CD1c-positive myeloid dendritic cell (primary cell): ENCODE measurements at regions not wholly inside any gene's neighbourhood (a gene's known extent, or its start where the extent isn't known, plus 50 kb on each side); places are given as distances from the start of the nearest gene placed in this dataset.
"Not testable (repeated sequence)": the region's sequence is repeated elsewhere in the genome, so short reads cannot be mapped to it uniquely, and the experiment has no call there.

Experiments used
- DNase-seq: peaks from one replicate; pipeline ENCODE4 v3.0.0-alpha.2; 2016; ENCODE audit errors: extremely low spot score

GRCh38 chr5:54821445-54822323 is 163.7 kb downstream of the ESM1 start:
- DNase-seq: no peak

GRCh38 chr5:54820346-54821134 is 164.9 kb downstream of the ESM1 start:
- DNase-seq: no peak

GRCh38 chr5:54807421-54807820 is 178.0 kb downstream of the ESM1 start:
- DNase-seq: no peak

- DNase-seq: no peak
Measured at GRCh38 chr5:54804521-54804920, 180.9 kb downstream of the ESM1 start.

GRCh38 chr5:54804086-54804485 is 181.3 kb downstream of the ESM1 start:
- no peak for DNase-seq

- no peak for DNase-seq
Measured at GRCh38 chr5:54803471-54804011, 181.9 kb downstream of the ESM1 start.

- no peak for DNase-seq
Measured at GRCh38 chr5:54799645-54800044, 185.7 kb downstream of the ESM1 start.

- DNase-seq: no peak
Measured at GRCh38 chr5:54795777-54796176, 189.6 kb downstream of the ESM1 start.

- no peak for DNase-seq
Measured at GRCh38 chr5:54795284-54795683, 190.1 kb downstream of the ESM1 start.

- no peak for DNase-seq
Measured at GRCh38 chr5:54794135-54794975, 191.0 kb downstream of the ESM1 start.

GRCh38 chr5:54793468-54794134 is 191.8 kb downstream of the ESM1 start:
- DNase-seq: no peak

GRCh38 chr5:54792611-54793404 is 192.6 kb downstream of the ESM1 start:
- no peak for DNase-seq

- DNase-seq: not testable (repeated sequence)
Measured at GRCh38 chr5:54787910-54788309, 197.5 kb downstream of the ESM1 start.

- DNase-seq: peak; percentile 89
Measured at GRCh38 chr5:54785729-54786591, 199.4 kb downstream of the ESM1 start.

GRCh38 chr5:54778783-54779182 is 206.6 kb downstream of the ESM1 start:
- no peak for DNase-seq

- no peak for DNase-seq
Measured at GRCh38 chr5:54775645-54776044, 209.7 kb downstream of the ESM1 start.

GRCh38 chr5:54774281-54775170 is 210.9 kb downstream of the ESM1 start:
- no peak for DNase-seq

- peak; percentile 60 for DNase-seq
Measured at GRCh38 chr5:54772684-54773083, 212.7 kb downstream of the ESM1 start.
